ENCODE measurements at regions not wholly inside any gene's neighbourhood (a gene's known extent, or its start where the extent isn't known, plus 50 kb on each side); places are given as distances from the start of the nearest gene placed in this dataset.

GRCh38 chr5:9889511-9889910 lies 259.4 kb upstream of the TAS2R1 start:
- DNase-seq (ENCODE audit: insufficient read length, low spot score), result no peak
- FAIRE-seq, result no peak
- TF ChIP-seq CTCF (IDR thresholded peaks at IDR 0.05; ENCODE audit: insufficient read depth, missing control alignments), result no peak

GRCh38 chr5:9888501-9888901 lies 258.4 kb upstream of the TAS2R1 start:
- DNase-seq (ENCODE audit: insufficient read length, low spot score) (no peak), FAIRE-seq (no peak)
- TF ChIP-seq CTCF (IDR thresholded peaks at IDR 0.05; ENCODE audit: insufficient read depth, missing control alignments), result no peak

GRCh38 chr5:9885164-9885563 lies 255.0 kb upstream of the TAS2R1 start:
- no peak for FAIRE-seq
- no peak for TF ChIP-seq CTCF (IDR thresholded peaks at IDR 0.05; ENCODE audit: insufficient read depth, missing control alignments)

GRCh38 chr5:9878206-9878605 lies 248.1 kb upstream of the TAS2R1 start:
- TF ChIP-seq CTCF (IDR thresholded peaks at IDR 0.05; ENCODE audit: insufficient read depth, missing control alignments), result no peak
- no peak for DNase-seq (ENCODE audit: insufficient read length, low spot score)
- no peak for FAIRE-seq

More at GRCh38 chr5:9885164-9885563, 255.0 kb upstream of the TAS2R1 start:
- no peak for DNase-seq (ENCODE audit: insufficient read length, low spot score)

- no peak for TF ChIP-seq CTCF (IDR thresholded peaks at IDR 0.05; ENCODE audit: insufficient read depth, missing control alignments)
- no peak for FAIRE-seq
- no peak for DNase-seq (ENCODE audit: insufficient read length, low spot score)
Observed at GRCh38 chr5:9877488-9877887, 247.3 kb upstream of the TAS2R1 start.

GRCh38 chr5:9876451-9876850 lies 246.3 kb upstream of the TAS2R1 start:
- FAIRE-seq (no peak), DNase-seq (ENCODE audit: insufficient read length, low spot score) (no peak)
- TF ChIP-seq CTCF (IDR thresholded peaks at IDR 0.05; ENCODE audit: insufficient read depth, missing control alignments), result no peak

- FAIRE-seq (no peak), DNase-seq (ENCODE audit: insufficient read length, low spot score) (no peak)
- no peak for TF ChIP-seq CTCF (IDR thresholded peaks at IDR 0.05; ENCODE audit: insufficient read depth, missing control alignments)
Observed at GRCh38 chr5:9869616-9870288, 239.6 kb upstream of the TAS2R1 start.
